NCI-H2107 treated with DMSO at 0.1 percent for 48 hours (cell line): ENCODE measurements at regions not wholly inside any gene's neighbourhood (a gene's known extent, or its start where the extent isn't known, plus 50 kb on each side); places are given as distances from the start of the nearest gene placed in this dataset.
A peak's percentile ranks its signal among the peaks of the same experiment; 100 is the strongest.

Experiments used
- DNase-seq: peaks from one replicate; lab custom pipeline; 2025; ENCODE audit not compliant: unreplicated experiment; lab: John Stamatoyannopoulos, UW

- DNase-seq = no peak
These were observed 1155.2 kb upstream of the AUTS2 start for GRCh38 chr7:68442931-68443631.

- DNase-seq = no peak
These were observed 1154.2 kb upstream of the AUTS2 start for GRCh38 chr7:68444042-68444441.

GRCh38 chr7:68444956-68445355, 1153.3 kb upstream of the AUTS2 start:
- no peak for DNase-seq

GRCh38 chr7:68446183-68446582, 1152.1 kb upstream of the AUTS2 start:
- no peak for DNase-seq

GRCh38 chr7:68449099-68449498, 1149.2 kb upstream of the AUTS2 start:
- DNase-seq = no peak

GRCh38 chr7:68449816-68450215, 1148.5 kb upstream of the AUTS2 start:
- DNase-seq = no peak

GRCh38 chr7:68454931-68455330, 1143.3 kb upstream of the AUTS2 start:
- no peak for DNase-seq

GRCh38 chr7:68456469-68456868, 1141.8 kb upstream of the AUTS2 start:
- DNase-seq = no peak

- DNase-seq = no peak
These were observed 1140.8 kb upstream of the AUTS2 start for GRCh38 chr7:68457481-68457880.

GRCh38 chr7:68458010-68458908, 1140.0 kb upstream of the AUTS2 start:
- no peak for DNase-seq

GRCh38 chr7:68461430-68461829, 1136.8 kb upstream of the AUTS2 start:
- no peak for DNase-seq

- DNase-seq = peak; percentile 7
These were observed 1127.3 kb upstream of the AUTS2 start for GRCh38 chr7:68470836-68471435.

GRCh38 chr7:68472688-68473087, 1125.6 kb upstream of the AUTS2 start:
- DNase-seq = no peak

- DNase-seq = no peak
These were observed 1123.5 kb upstream of the AUTS2 start for GRCh38 chr7:68474661-68475216.

GRCh38 chr7:68476966-68477365, 1121.3 kb upstream of the AUTS2 start:
- no peak for DNase-seq

GRCh38 chr7:68478326-68478725, 1119.9 kb upstream of the AUTS2 start:
- DNase-seq = no peak

- no peak for DNase-seq
These were observed 1115.5 kb upstream of the AUTS2 start for GRCh38 chr7:68482800-68483199.

- no peak for DNase-seq
These were observed 1113.5 kb upstream of the AUTS2 start for GRCh38 chr7:68484731-68485130.

GRCh38 chr7:68485253-68485917, 1112.9 kb upstream of the AUTS2 start:
- no peak for DNase-seq

- no peak for DNase-seq
These were observed 1109.8 kb upstream of the AUTS2 start for GRCh38 chr7:68488341-68489060.
